ENCODE measurements at regions not wholly inside any gene's neighbourhood (a gene's known extent, or its start where the extent isn't known, plus 50 kb on each side); places are given as distances from the start of the nearest gene placed in this dataset.

DNA sequence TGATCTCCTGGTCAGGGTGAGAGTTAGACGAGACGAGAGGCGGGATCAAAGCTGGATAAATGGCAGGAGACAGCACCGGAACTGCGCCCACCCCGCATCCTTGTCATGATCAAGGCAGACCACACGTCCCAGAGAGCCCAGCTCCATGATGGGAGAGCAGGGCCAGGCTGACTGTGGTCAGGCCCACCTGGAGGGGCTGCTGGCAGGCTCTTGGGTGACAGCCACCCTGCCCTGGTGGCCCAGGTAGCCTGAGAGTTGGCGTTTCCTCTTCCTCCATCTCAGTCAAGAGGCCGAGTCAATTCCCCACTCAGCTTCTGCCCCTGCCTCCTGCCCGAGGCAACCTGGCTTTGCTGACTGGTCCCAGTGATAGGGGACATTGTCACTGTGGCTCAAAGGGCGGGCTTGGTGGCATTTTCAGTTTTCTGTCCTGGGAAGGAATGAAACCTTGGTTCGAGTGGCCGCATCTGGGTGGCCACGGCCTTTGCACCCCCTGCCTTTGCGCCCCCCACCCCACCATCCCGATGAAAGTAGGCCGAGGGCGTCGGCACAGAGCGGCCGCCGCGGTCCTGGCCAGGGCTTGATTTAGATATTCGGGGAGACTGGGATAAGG, 60.8 kb upstream of the PPARA start:
- intact Hi-C loops (cut with DNase I), result no loop called here
- peak overlapping the region in 1 of 3 donors; percentile 30 for H3K4me3 ChIP-seq (ENCODE audit: low read length in 3 of 3)
- peak overlapping the region in 2 of 3 donors; percentile 65 to 69 for H3K9ac ChIP-seq (ENCODE audit: low read length in 3 of 3)
- no peaks in the 10 kb centered on the region for H3K27me3 ChIP-seq (ENCODE audit: control insufficient read depth, insufficient read depth, low read length)
- H3K9me3 ChIP-seq (ENCODE audit: control insufficient read depth in 2 of 3, insufficient read depth in 1 of 3, low read length in 3 of 3), result no peaks in the 10 kb centered on the region
- FAIRE-seq (no peak), DNase-seq (peak in 2 of 5 donors; percentile 48 to 70)
- peak overlapping the region; percentile 91 to 94 for H3K27ac ChIP-seq (ENCODE audit: low read depth in 2 of 2, low read length in 2 of 2)
- TF ChIP-seq, protein P1, sequence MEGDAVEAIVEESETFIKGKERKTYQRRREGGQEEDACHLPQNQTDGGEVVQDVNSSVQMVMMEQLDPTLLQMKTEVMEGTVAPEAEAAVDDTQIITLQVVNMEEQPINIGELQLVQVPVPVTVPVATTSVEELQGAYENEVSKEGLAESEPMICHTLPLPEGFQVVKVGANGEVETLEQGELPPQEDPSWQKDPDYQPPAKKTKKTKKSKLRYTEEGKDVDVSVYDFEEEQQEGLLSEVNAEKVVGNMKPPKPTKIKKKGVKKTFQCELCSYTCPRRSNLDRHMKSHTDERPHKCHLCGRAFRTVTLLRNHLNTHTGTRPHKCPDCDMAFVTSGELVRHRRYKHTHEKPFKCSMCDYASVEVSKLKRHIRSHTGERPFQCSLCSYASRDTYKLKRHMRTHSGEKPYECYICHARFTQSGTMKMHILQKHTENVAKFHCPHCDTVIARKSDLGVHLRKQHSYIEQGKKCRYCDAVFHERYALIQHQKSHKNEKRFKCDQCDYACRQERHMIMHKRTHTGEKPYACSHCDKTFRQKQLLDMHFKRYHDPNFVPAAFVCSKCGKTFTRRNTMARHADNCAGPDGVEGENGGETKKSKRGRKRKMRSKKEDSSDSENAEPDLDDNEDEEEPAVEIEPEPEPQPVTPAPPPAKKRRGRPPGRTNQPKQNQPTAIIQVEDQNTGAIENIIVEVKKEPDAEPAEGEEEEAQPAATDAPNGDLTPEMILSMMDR (IDR thresholded peaks at IDR 0.05; ENCODE audit: borderline replicate concordance, extremely low read depth, insufficient read depth), result no peak
- peaks cover 0 to 24% (median 2%) of the 10 kb centered on the region in 3 donors for H3K36me3 ChIP-seq (ENCODE audit: control insufficient read depth in 2 of 3, insufficient read depth in 3 of 3, low read length in 3 of 3)
- H3K4me1 ChIP-seq (ENCODE audit: control insufficient read depth in 2 of 3, insufficient read depth in 2 of 3, low read depth in 1 of 3, low read length in 3 of 3), result peaks cover 0 to 90% (median 73%) of the 10 kb centered on the region in 3 donors

DNA sequence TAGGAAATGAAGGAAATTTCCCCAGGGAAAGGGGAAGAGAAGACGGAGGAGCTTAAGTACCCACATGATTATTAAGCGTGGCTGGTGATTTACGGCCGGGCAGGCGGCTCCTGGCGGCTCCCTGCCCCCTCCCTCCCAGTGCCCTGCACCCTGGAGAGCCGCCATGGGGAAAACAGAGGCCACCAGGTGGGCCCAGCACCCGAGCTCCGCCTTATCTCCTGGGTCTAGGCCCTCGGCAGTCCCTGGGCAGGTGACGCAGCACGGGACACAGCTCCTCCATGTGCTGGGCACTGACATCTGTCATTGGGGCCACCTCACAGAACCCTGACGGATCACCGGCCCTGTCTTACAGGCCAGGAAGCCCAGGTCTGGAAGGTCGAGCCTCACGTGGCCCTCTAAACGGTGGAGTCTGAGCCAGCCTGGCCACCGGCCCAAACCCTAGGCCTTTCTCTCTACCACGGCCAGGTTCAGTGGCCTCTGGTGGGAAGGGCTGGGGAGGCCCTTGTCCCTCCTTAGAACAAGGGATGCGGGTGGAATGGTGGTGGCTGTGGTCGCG, 60.2 kb upstream of the PPARA start:
- TF ChIP-seq, protein P1 (IDR thresholded peaks at IDR 0.05; ENCODE audit: borderline replicate concordance, extremely low read depth, insufficient read depth), result no peak
- FAIRE-seq (no peak), DNase-seq (peak in 3 of 5 donors; percentile 44 to 82 (median 60))
- peaks cover 0 to 90% (median 73%) of the 10 kb centered on the region in 3 donors for H3K4me1 ChIP-seq (ENCODE audit: control insufficient read depth in 2 of 3, insufficient read depth in 2 of 3, low read depth in 1 of 3, low read length in 3 of 3)
- H3K9me3 ChIP-seq (ENCODE audit: control insufficient read depth in 2 of 3, insufficient read depth in 1 of 3, low read length in 3 of 3), result no peaks in the 10 kb centered on the region
- H3K9ac ChIP-seq (ENCODE audit: low read length in 3 of 3), result peak overlapping the region in 2 of 3 donors; percentile 49 to 69
- H3K27ac ChIP-seq (ENCODE audit: low read depth in 2 of 2, low read length in 2 of 2), result peak overlapping the region; percentile 91 to 94
- peaks cover 0 to 22% (median 2%) of the 10 kb centered on the region in 3 donors for H3K36me3 ChIP-seq (ENCODE audit: control insufficient read depth in 2 of 3, insufficient read depth in 3 of 3, low read length in 3 of 3)
- intact Hi-C loops (cut with DNase I), result no loop called here
- no peak overlapping the region for H3K4me3 ChIP-seq (ENCODE audit: low read length in 3 of 3)
- no peaks in the 10 kb centered on the region for H3K27me3 ChIP-seq (ENCODE audit: control insufficient read depth, insufficient read depth, low read length)

DNA sequence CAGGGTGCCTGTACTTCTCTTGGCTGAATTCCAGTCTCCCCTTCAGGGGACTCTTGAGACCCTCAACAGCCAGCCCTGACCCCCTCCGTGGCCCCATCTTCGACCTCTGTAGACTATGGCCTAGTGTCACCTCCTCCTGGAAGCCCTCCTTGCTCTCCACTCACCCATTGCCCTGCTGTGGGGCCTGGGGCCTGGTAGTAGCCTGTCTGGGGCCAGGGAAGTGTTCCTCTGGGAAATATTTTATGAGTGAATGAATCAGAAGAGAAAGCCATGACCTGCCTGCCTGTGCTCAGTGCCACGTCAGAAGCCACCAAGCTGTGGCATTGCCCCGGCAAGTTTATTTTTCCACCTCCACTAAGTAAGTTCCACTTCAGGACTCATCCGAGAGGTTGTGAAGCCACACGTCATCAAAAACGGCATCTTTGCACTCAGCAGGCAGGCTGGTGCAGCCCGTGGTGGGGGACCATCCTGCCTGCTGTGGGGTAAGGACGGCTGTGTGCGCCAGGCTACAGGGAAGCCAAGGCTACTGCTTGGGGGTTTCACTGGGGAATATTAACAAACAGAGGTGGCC, 59.6 kb upstream of the PPARA start:
- peaks cover 0 to 22% (median 2%) of the 10 kb centered on the region in 3 donors for H3K36me3 ChIP-seq (ENCODE audit: control insufficient read depth in 2 of 3, insufficient read depth in 3 of 3, low read length in 3 of 3)
- no peaks in the 10 kb centered on the region for H3K9me3 ChIP-seq (ENCODE audit: control insufficient read depth in 2 of 3, insufficient read depth in 1 of 3, low read length in 3 of 3)
- no peak for FAIRE-seq
- no peak overlapping the region for H3K4me3 ChIP-seq (ENCODE audit: low read length in 3 of 3)
- H3K27me3 ChIP-seq (ENCODE audit: control insufficient read depth, insufficient read depth, low read length), result no peaks in the 10 kb centered on the region
- peak overlapping the region in 2 of 3 donors; percentile 49 to 69 for H3K9ac ChIP-seq (ENCODE audit: low read length in 3 of 3)
- intact Hi-C loops (cut with DNase I), result no loop called here
- H3K27ac ChIP-seq (ENCODE audit: low read depth in 2 of 2, low read length in 2 of 2), result peak overlapping the region; percentile 91 to 94
- TF ChIP-seq, protein P1 (IDR thresholded peaks at IDR 0.05; ENCODE audit: borderline replicate concordance, extremely low read depth, insufficient read depth), result no peak
- DNase-seq, result peak in 1 of 5 donors; percentile 65
- peaks cover 0 to 84% (median 73%) of the 10 kb centered on the region in 3 donors for H3K4me1 ChIP-seq (ENCODE audit: control insufficient read depth in 2 of 3, insufficient read depth in 2 of 3, low read depth in 1 of 3, low read length in 3 of 3)
